Fibroblast of villous mesenchyme (primary cell): ENCODE measurements at regions not wholly inside any gene's neighbourhood (a gene's known extent, or its start where the extent isn't known, plus 50 kb on each side); places are given as distances from the start of the nearest gene placed in this dataset.
"Not testable (repeated sequence)": the region's sequence is repeated elsewhere in the genome, so short reads cannot be mapped to it uniquely, and the experiment has no call there.

Experiments used
- DNase-seq: peaks from one replicate; pipeline ENCODE4 v3.0.0-alpha.2; 2010; ENCODE audit warnings: low read depth
- H3K4me3 ChIP-seq: 2 replicates; pipeline ENCODE4 v1.5.1; 2011; ENCODE audit warnings: low read depth, mild to moderate bottlenecking, low read length
- CTCF ChIP-seq: IDR thresholded peaks from 2 replicates; pipeline ENCODE4 v1.5.1; 2012; ENCODE audit warnings: low read depth, mild to moderate bottlenecking, low read length; ENCODE audit not compliant: insufficient read depth

- no peak for TF ChIP-seq CTCF
- no peak overlapping the region for H3K4me3 ChIP-seq
- no peak for DNase-seq
Observed at GRCh38 chr2:209008636-209009287, 415.1 kb upstream of the MAP2 start.

GRCh38 chr2:209018633-209019032 lies 405.2 kb upstream of the MAP2 start:
- H3K4me3 ChIP-seq, DNase-seq: not testable (repeated sequence)

- no peak for TF ChIP-seq CTCF
Observed at GRCh38 chr2:209029249-209029648, 394.6 kb upstream of the MAP2 start.

GRCh38 chr2:209044307-209044706 lies 379.5 kb upstream of the MAP2 start:
- no peak overlapping the region for H3K4me3 ChIP-seq
- DNase-seq: no peak
- no peak for TF ChIP-seq CTCF

More at GRCh38 chr2:209029249-209029648, 394.6 kb upstream of the MAP2 start:
- H3K4me3 ChIP-seq: no peak overlapping the region
- no peak for DNase-seq

- no peak overlapping the region for H3K4me3 ChIP-seq
- TF ChIP-seq CTCF: no peak
- DNase-seq: no peak
Observed at GRCh38 chr2:209046163-209046562, 377.7 kb upstream of the MAP2 start.

GRCh38 chr2:209049608-209050007 lies 374.2 kb upstream of the MAP2 start:
- H3K4me3 ChIP-seq: no peak overlapping the region
- no peak for TF ChIP-seq CTCF
- DNase-seq: no peak

GRCh38 chr2:209062210-209062609 lies 361.6 kb upstream of the MAP2 start:
- no peak for DNase-seq
- TF ChIP-seq CTCF: no peak
- no peak overlapping the region for H3K4me3 ChIP-seq
